ENCODE measurements at regions not wholly inside any gene's neighbourhood (a gene's known extent, or its start where the extent isn't known, plus 50 kb on each side); places are given as distances from the start of the nearest gene placed in this dataset.

GRCh38 chr20:22523499-22524392 lies 60.6 kb downstream of the FOXA2 start:
- TF ChIP-seq EP300 (IDR thresholded peaks at IDR 0.05) (no peak), CTCF (IDR thresholded peaks at IDR 0.05) (no peak)

Measured in stomach (tissue), 4 donors.